A549 (cell line): ENCODE measurements at regions not wholly inside any gene's neighbourhood (a gene's known extent, or its start where the extent isn't known, plus 50 kb on each side); places are given as distances from the start of the nearest gene placed in this dataset.

Source experiments
- TF ChIP-seq, protein P1 (sequence below): fragments of >200 bp; sonication (Bioruptor Twin); formaldehyde crosslinking; IDR thresholded peaks from 3 replicates; pipeline ENCODE4 v1.5.1; 2016
- TF ChIP-seq, protein P2 (sequence below): fragments of 200-600 bp; sonication (generic); IDR thresholded peaks from 2 replicates; pipeline ENCODE4 v1.6.1; 2016; ENCODE audit warnings: antibody characterized with exemption, mild to moderate bottlenecking, moderate library complexity

- TF ChIP-seq, protein P1, sequence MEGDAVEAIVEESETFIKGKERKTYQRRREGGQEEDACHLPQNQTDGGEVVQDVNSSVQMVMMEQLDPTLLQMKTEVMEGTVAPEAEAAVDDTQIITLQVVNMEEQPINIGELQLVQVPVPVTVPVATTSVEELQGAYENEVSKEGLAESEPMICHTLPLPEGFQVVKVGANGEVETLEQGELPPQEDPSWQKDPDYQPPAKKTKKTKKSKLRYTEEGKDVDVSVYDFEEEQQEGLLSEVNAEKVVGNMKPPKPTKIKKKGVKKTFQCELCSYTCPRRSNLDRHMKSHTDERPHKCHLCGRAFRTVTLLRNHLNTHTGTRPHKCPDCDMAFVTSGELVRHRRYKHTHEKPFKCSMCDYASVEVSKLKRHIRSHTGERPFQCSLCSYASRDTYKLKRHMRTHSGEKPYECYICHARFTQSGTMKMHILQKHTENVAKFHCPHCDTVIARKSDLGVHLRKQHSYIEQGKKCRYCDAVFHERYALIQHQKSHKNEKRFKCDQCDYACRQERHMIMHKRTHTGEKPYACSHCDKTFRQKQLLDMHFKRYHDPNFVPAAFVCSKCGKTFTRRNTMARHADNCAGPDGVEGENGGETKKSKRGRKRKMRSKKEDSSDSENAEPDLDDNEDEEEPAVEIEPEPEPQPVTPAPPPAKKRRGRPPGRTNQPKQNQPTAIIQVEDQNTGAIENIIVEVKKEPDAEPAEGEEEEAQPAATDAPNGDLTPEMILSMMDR: no peak
- TF ChIP-seq, protein P2, sequence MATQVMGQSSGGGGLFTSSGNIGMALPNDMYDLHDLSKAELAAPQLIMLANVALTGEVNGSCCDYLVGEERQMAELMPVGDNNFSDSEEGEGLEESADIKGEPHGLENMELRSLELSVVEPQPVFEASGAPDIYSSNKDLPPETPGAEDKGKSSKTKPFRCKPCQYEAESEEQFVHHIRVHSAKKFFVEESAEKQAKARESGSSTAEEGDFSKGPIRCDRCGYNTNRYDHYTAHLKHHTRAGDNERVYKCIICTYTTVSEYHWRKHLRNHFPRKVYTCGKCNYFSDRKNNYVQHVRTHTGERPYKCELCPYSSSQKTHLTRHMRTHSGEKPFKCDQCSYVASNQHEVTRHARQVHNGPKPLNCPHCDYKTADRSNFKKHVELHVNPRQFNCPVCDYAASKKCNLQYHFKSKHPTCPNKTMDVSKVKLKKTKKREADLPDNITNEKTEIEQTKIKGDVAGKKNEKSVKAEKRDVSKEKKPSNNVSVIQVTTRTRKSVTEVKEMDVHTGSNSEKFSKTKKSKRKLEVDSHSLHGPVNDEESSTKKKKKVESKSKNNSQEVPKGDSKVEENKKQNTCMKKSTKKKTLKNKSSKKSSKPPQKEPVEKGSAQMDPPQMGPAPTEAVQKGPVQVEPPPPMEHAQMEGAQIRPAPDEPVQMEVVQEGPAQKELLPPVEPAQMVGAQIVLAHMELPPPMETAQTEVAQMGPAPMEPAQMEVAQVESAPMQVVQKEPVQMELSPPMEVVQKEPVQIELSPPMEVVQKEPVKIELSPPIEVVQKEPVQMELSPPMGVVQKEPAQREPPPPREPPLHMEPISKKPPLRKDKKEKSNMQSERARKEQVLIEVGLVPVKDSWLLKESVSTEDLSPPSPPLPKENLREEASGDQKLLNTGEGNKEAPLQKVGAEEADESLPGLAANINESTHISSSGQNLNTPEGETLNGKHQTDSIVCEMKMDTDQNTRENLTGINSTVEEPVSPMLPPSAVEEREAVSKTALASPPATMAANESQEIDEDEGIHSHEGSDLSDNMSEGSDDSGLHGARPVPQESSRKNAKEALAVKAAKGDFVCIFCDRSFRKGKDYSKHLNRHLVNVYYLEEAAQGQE: no peak
Measured at GRCh38 chr4:124785645-124786044, 73.1 kb upstream of the ANKRD50 start.
